Testis (tissue), 2 donors: ENCODE measurements at regions not wholly inside any gene's neighbourhood (a gene's known extent, or its start where the extent isn't known, plus 50 kb on each side); places are given as distances from the start of the nearest gene placed in this dataset.

ENCODE experiments used
- DNase-seq: peaks from one replicate; pipeline ENCODE4 v3.0.0-alpha.2; 2019
- H3K27ac ChIP-seq, 2 donors: fragments of 200-600 bp; sonication (generic); one replicate each; pipeline ENCODE4 v1.5.1; 2019
- H3K27me3 ChIP-seq: fragments of 200-600 bp; sonication (generic); one replicate; pipeline ENCODE4 v1.5.1; 2019
- H3K36me3 ChIP-seq: fragments of 200-600 bp; sonication (generic); one replicate; pipeline ENCODE4 v1.5.1; 2017; ENCODE audit warnings: low read depth; ENCODE audit errors: missing control alignments
- H3K4me1 ChIP-seq: fragments of 200-600 bp; sonication (generic); one replicate; pipeline ENCODE4 v1.5.1; 2019
- H3K4me3 ChIP-seq, 2 donors: fragments of 200-600 bp; sonication (generic); one replicate each; pipeline ENCODE4 v1.5.1; 2017 to 2019
- H3K9me3 ChIP-seq: fragments of 200-600 bp; sonication (generic); one replicate; pipeline ENCODE4 v1.5.1; 2017
- CTCF ChIP-seq, 3 experiments: fragments of 450-650 bp in 2 of 3; fragments of 200-600 bp in 1 of 3; sonication (generic) in 1 of 3; IDR thresholded peaks; one replicate each; pipeline ENCODE4 v1.5.1; 2016 to 2019; ENCODE audit warnings: antibody characterized with exemption in 3 of 3, mild to moderate bottlenecking in 2 of 3, moderate library complexity in 1 of 3
- POLR2A ChIP-seq: fragments of 450-650 bp; IDR thresholded peaks from one replicate; pipeline ENCODE4 v1.6.1; 2017; ENCODE audit warnings: antibody characterized with exemption, mild to moderate bottlenecking, moderate library complexity
- WGBS, 2 donors: methylation state at CpG; one replicate each; pipeline ENCODE4 v1.1.5; 2018; 5-methylcytosine and 5-hydroxymethylcytosine counted together
- intact Hi-C: fragments of 100-400 bp; cut with DNase I; formaldehyde crosslinking; loops from one replicate; pipeline ENCODE4 v1.15.1; 2023; ENCODE audit warnings: low total_unique reads

GRCh38 chr2:71779774-71780105, 326.4 kb downstream of the DYSF start:
- H3K4me1 ChIP-seq, result no peaks in the 10 kb centered on the region
- H3K4me3 ChIP-seq, result no peak overlapping the region
- intact Hi-C loops, result no loop called here
- no peaks in the 10 kb centered on the region for H3K9me3 ChIP-seq
- no peaks in the 10 kb centered on the region for H3K27me3 ChIP-seq
- no peak for TF ChIP-seq CTCF (IDR thresholded peaks at IDR 0.05)
- no peak for TF ChIP-seq POLR2A
- no peaks in the 10 kb centered on the region for H3K36me3 ChIP-seq
- H3K27ac ChIP-seq, result no peak overlapping the region
- DNase-seq, result no peak

DNA sequence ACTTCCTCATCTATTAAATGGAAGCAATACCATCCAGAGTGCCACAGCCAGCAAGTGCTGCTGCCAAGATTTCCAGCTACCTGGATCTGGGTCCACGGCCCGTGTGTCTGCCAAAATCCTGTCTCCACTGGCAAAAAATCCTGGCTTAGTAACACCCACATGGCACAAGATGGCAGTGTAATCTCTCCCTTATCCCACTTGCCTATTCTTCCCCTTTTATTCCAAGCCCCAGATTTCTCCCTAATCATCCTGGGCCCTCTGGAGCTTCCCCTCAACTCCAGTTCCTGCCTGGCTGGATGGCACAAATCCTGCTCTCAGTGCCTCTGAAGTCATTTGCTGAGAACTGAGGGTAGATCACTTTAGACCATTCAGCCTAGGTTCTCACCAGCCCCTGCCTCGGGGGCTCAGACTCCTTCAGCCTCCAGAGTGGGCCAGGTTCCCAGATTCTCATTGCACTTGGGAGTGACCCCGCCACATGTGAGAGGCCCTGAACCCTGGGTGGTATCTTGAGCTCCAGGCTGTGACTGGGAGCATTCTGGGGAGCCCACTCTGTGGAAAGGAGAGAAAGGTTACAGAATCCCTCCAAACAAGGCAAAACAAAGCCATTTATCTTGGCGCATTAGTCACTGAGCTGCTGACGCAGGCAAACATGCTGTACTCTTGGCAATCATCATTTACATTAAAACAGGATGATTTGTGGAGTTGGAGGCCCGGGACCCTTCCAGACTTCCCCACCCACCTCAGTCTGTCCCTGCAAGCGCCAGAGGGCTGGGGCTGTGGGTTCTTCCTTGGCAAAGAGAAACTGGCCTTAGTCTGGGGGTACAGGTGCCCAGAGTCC, 325.8 kb downstream of the DYSF start:
- intact Hi-C loops, result no loop called here
- no peak overlapping the region for H3K27ac ChIP-seq
- no peaks in the 10 kb centered on the region for H3K36me3 ChIP-seq
- TF ChIP-seq CTCF (IDR thresholded peaks at IDR 0.05) (no peak), POLR2A (no peak)
- no peaks in the 10 kb centered on the region for H3K9me3 ChIP-seq
- H3K4me3 ChIP-seq, result no peak overlapping the region
- H3K4me1 ChIP-seq, result no peaks in the 10 kb centered on the region
- no peaks in the 10 kb centered on the region for H3K27me3 ChIP-seq
- 64 to 82% methylated on average over 6 to 8 of the region's 8 CpGs for WGBS, 2 donors
- DNase-seq, result peak; percentile 28

- Histone ChIP-seq H3K4me3 (no peak overlapping the region), H3K36me3 (no peaks in the 10 kb centered on the region), H3K9me3 (no peaks in the 10 kb centered on the region), H3K27ac (no peak overlapping the region), H3K4me1 (no peaks in the 10 kb centered on the region), H3K27me3 (no peaks in the 10 kb centered on the region)
- intact Hi-C loops, result no loop called here
- TF ChIP-seq CTCF (IDR thresholded peaks at IDR 0.05) (no peak), POLR2A (no peak)
- DNase-seq, result no peak
- 75 to 93% methylated on average over 2 of the region's 2 CpGs for WGBS, 2 donors
These were observed 325.2 kb downstream of the DYSF start for GRCh38 chr2:71778514-71778913.

DNA sequence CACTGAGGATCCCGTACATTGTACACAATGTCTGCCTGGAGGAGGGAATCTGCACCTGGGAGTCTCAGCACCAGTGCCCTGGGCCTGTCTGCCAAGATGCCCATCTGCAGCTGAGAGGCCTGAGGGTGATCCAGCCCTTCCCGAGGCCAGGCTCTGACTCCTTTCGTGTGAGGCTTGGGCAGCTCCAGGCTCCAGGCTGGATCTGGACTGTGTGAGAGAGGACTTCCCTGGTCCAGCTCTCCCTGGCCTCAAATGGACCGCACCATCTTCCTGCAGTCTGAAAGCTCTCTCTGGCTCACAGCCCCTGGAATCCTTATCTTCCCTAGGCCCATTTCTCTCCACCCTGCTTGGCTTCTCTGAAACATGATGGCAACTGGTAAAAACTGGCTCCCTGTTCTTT, 324.6 kb downstream of the DYSF start:
- no peaks in the 10 kb centered on the region for H3K9me3 ChIP-seq
- H3K27me3 ChIP-seq, result no peaks in the 10 kb centered on the region
- no peaks in the 10 kb centered on the region for H3K4me1 ChIP-seq
- no peaks in the 10 kb centered on the region for H3K36me3 ChIP-seq
- H3K27ac ChIP-seq, result no peak overlapping the region
- no peak for DNase-seq
- no peak overlapping the region for H3K4me3 ChIP-seq
- no peak for TF ChIP-seq CTCF (IDR thresholded peaks at IDR 0.05)
- no peak for TF ChIP-seq POLR2A
- intact Hi-C loops, result no loop called here
- 86 to 89% methylated on average over 3 to 4 of the region's 4 CpGs for WGBS, 2 donors

DNA sequence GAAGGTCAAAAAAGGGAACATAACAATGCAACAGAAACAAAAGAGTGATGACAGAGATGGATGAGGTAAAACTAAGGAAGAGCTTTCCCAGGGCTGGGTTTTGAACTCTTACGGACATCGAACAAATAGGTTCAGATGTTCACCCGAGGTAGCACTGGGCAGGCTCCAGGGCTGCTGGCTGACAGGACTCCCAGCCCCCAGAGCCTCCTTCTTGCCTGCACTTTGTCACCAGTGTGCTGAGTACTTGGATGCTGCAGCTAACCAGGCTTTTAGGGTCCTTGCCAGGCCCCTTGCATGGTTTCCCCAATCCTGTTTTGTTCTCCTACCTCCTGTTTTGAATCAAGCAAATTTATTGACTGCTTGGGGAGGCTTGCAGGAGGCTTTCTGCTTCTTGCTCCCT, 322.9 kb downstream of the DYSF start:
- H3K9me3 ChIP-seq, result no peaks in the 10 kb centered on the region
- H3K4me1 ChIP-seq, result no peaks in the 10 kb centered on the region
- intact Hi-C loops, result no loop called here
- H3K27me3 ChIP-seq, result no peaks in the 10 kb centered on the region
- DNase-seq, result no peak
- WGBS, 2 donors, result 88 to 97% methylated on average over 3 of the region's 3 CpGs
- no peak overlapping the region for H3K27ac ChIP-seq
- H3K36me3 ChIP-seq, result no peaks in the 10 kb centered on the region
- H3K4me3 ChIP-seq, result no peak overlapping the region
- TF ChIP-seq CTCF (IDR thresholded peaks at IDR 0.05) (no peak), POLR2A (no peak)
